NCI-H748 (cell line): ENCODE measurements at regions not wholly inside any gene's neighbourhood (a gene's known extent, or its start where the extent isn't known, plus 50 kb on each side); places are given as distances from the start of the nearest gene placed in this dataset.

Experiments
- DNase-seq: peaks from one replicate; lab custom pipeline; 2025; ENCODE audit not compliant: unreplicated experiment; lab: John Stamatoyannopoulos, UW

DNA sequence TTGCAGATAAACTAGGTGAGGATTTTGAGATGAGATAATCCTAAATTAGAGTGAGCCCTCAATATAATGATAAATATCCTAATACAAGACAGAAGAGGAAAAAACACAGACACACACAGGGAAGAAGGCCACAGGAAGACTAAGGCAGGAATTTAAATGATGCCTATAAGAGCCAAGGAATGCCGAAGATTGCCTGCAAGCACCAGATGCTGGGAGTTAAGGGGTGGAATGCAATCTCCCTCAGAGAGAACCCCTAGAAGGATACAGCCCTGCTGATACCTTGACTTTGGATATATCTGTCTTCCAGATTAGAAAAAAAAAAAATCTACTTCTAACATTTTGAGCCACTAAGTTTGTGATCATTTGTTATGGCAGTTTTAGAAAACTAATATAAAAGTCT, 299.7 kb upstream of the PRMT6 start:
- DNase-seq, result no peak

DNA sequence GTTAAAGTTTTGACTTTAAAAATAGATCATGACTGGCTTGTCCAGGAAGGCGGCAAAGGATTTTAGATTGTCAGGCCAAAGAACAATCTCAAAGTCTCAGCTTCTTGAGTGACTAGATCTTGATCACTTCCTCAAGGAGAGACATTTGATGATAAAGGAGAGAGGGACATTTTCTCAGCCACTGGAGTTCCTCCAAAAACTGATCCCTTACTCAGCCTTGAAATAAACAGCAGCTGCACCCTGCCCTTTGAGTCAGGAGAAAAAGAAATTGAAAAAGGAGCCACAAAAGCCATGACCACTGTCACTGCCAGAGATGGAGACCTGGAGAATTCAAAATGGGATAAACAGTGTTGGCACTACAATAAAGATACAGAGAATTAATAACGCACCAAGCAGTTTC, 288.4 kb upstream of the PRMT6 start:
- DNase-seq, result no peak

DNA sequence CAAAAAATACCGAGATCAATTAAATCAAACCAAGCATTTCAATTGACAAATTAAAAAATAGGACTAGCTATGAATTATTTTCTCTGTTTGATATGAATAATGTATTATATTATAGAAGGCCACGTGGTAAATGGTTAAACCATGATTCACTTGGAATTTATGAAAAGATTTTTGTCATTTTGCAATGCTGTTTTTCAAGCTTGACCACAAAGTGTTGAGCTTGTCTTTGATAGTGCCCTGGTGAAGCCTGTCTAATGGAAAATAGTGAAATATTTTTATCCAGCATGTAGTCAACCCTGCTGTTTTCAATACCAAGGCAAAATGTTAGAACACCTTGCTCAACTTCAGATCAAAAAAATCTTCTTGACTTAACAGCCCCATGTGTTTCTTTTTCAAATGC, 288.0 kb upstream of the PRMT6 start:
- no peak for DNase-seq

GRCh38 chr1:106773206-106773605, 283.3 kb upstream of the PRMT6 start:
- DNase-seq, result no peak

DNA sequence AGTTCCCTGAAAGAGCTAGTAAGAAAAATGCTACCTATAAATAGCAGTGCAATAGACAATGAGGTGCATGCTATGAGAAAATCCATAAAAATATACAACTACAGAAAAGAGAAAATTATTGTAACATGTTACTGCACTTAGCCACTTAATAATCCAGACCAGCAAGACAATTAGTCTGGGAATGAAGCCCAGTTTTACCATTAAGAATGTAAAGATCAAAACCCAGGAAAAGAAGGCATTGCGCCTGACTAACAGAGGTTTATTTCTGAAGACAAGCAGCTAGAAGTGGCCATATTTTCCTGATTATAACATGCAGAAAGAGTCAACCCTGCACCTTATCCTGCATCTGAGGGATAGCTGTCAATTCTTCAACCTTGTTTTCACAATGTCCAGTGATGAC, 276.4 kb upstream of the PRMT6 start:
- no peak for DNase-seq

GRCh38 chr1:106780806-106781569, 275.5 kb upstream of the PRMT6 start:
- no peak for DNase-seq

- DNase-seq, result no peak
Measured at GRCh38 chr1:106785176-106785575, 271.3 kb upstream of the PRMT6 start.

DNA sequence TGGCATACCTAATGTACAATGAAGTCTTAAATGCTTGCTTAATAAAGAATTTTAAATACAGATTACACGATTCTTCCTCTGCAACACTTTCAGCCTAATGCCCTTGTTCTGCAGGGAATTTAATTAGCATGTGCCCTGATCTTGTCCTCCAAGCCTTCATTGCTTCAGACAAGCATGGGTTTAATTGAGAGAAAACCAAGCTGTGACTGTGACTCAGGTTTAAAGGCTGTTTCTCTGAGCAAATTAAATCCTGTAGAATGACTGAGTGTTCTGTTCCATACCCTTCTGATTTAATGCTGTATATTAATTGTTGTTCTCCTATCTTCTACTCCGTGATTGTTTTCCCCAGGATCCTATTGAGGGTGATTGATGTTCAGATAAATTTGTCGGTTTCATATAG, 269.0 kb upstream of the PRMT6 start:
- DNase-seq, result no peak

- DNase-seq, result no peak
Measured at GRCh38 chr1:106789686-106790085, 266.8 kb upstream of the PRMT6 start.

GRCh38 chr1:106791041-106791440, 265.4 kb upstream of the PRMT6 start:
- no peak for DNase-seq

- DNase-seq, result no peak
Measured at GRCh38 chr1:106793651-106794050, 262.8 kb upstream of the PRMT6 start.

GRCh38 chr1:106798991-106799390, 257.5 kb upstream of the PRMT6 start:
- no peak for DNase-seq

DNA sequence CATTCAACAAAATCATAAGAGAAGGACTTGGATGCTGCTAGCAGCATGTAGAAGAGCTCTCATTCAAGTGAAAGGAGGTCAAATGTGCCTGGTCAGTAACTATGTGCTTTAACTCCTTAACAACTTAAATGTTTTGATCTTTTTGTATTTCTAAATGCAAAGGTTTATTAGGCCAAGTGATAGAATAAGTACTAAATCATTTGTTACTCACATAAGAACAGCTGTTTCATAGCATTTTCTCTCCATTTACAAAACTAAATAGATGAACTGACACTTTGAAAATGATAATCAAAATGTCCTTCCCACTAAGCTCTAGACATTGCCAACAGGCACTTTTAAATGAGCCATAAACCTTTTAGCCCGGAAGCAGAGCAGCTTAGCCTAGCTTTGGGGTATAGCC, 254.3 kb upstream of the PRMT6 start:
- DNase-seq, result no peak

- no peak for DNase-seq
Measured at GRCh38 chr1:106814418-106814817, 242.1 kb upstream of the PRMT6 start.

- DNase-seq, result no peak
Measured at GRCh38 chr1:106817575-106817974, 238.9 kb upstream of the PRMT6 start.

GRCh38 chr1:106831511-106831910, 225.0 kb upstream of the PRMT6 start:
- DNase-seq, result no peak

GRCh38 chr1:106836708-106837107, 219.8 kb upstream of the PRMT6 start:
- DNase-seq, result no peak

DNA sequence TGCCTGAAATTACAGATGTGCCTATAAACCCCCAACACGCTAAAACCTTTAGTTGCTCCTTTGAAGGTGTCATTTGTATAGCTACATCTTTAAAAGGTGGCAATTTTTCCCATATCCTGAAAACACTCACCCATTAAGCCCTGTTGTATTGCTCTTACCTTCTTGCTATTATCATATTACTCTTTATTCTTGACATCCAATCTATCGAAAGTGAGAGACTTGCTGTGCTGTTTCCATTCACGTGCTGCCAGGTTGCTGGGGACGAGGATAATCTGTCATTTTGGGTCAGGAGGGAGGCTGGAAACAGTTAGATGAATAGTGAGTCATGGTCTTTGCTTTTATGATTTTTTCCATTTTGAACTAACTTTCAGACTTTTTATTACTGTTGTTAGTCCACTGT, 213.0 kb upstream of the PRMT6 start:
- no peak for DNase-seq

DNA sequence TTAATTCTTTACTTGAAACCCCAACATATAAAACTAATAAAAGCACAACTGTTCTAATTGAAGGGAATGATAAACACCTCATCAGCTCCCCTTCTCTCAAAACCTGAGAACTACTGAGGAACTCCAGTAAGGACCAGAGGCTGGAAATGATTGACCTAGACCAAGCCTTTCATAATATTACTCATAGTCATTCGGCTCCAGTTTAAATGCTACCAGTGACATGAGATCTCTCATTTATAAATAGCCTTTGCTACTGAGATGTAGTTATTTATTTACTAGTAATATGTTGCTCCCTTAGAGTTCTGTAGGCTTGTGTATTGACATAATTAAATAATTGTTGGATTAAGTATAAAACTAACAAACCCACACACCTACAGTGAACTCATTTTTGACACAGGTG, 209.8 kb upstream of the PRMT6 start:
- no peak for DNase-seq

GRCh38 chr1:106861110-106861509, 195.4 kb upstream of the PRMT6 start:
- DNase-seq, result no peak

- no peak for DNase-seq
Measured at GRCh38 chr1:106868828-106869227, 187.6 kb upstream of the PRMT6 start.

DNA sequence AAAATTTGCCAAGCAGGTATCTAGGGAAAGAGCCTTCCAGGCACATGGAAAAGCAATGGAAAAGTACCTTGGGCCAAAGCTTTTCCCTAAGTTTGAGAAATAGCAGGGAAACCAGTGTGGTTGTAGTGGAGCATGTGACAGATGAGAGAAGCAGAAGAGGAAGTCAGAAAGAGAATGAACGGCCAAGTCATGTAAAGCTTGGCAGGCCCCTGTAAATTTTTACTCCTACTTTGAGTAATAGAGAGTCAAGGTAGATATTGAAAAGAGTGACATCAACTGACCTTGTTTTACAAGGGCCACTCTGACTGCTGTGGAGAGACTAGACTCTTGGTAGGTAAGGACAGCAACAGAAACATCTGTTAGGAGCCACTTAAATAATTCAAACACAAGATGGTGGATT, 180.9 kb upstream of the PRMT6 start:
- DNase-seq, result no peak

DNA sequence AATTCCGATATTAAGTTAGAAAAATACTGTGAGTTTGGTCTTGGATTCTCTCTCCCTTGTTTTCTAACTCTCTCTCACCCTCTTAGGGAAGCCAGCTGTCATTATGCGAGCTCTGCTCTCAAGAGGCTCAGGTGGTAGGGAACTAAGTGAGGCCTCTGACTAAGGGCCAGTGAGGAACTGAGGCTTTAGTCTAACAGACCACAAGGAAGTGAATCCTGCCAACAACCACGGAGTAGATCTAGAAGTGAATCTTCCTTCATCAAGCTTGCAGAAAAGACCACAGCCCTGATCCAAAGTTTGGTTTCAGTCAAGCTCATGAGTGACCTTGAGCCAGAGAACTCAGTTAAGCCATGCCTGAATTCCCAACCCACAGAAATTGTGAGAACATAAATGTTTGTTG, 180.1 kb upstream of the PRMT6 start:
- DNase-seq, result no peak
